HEK293T (cell line): ENCODE measurements at regions not wholly inside any gene's neighbourhood (a gene's known extent, or its start where the extent isn't known, plus 50 kb on each side); places are given as distances from the start of the nearest gene placed in this dataset.

Experiments
- ELF4 ChIP-seq: fragments of 450-650 bp; IDR thresholded peaks from 2 replicates; pipeline ENCODE4 v1.6.1; 2017; ENCODE audit warnings: antibody characterized with exemption
- FOXA1 ChIP-seq: fragments of 450-650 bp; IDR thresholded peaks from 2 replicates; pipeline ENCODE4 v1.6.1; 2016; ENCODE audit warnings: mild to moderate bottlenecking
- FOXM1 ChIP-seq: fragments of 450-650 bp; IDR thresholded peaks from 2 replicates; pipeline ENCODE4 v1.6.1; 2017; ENCODE audit warnings: mild to moderate bottlenecking, borderline replicate concordance
- SP1 ChIP-seq: fragments of 450-650 bp; IDR thresholded peaks from 2 replicates; pipeline ENCODE4 v1.6.1; 2017
- SUZ12 ChIP-seq: fragments of 450-650 bp; IDR thresholded peaks from 2 replicates; pipeline ENCODE4 v1.6.1; 2016; ENCODE audit warnings: mild to moderate bottlenecking

DNA sequence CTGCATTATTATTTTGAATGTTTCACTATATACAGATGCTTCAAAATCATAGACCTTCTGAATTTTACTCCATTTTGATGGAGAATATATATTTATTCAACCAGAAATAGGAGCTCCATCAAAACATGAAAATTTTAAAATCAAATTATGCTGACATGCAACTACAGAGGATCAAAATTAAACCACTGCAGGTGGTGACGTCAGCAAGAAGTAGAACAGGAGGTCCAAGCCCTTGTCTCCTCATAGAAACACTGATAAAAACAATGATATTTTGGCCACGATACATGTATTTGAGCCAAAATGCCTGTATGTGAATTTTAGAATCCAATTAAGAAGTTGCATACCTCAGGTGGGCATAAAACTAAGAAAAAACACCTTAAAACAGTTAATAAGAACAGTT is 236.6 kb upstream of the FBXL7 start:
- no peak for TF ChIP-seq FOXA1
- no peak for TF ChIP-seq ELF4
- no peak for TF ChIP-seq SUZ12
- TF ChIP-seq FOXM1 = no peak
- no peak for TF ChIP-seq SP1
